GM12864 (cell line): ENCODE measurements at regions not wholly inside any gene's neighbourhood (a gene's known extent, or its start where the extent isn't known, plus 50 kb on each side); places are given as distances from the start of the nearest gene placed in this dataset.

ENCODE experiments used
- DNase-seq: peaks from one replicate; pipeline ENCODE4 v3.0.0-alpha.2; 2011; ENCODE audit warnings: low read depth
- H3K4me3 ChIP-seq: 2 replicates; pipeline ENCODE4 v1.5.1; 2011; ENCODE audit warnings: mild to moderate bottlenecking, low read depth, low read length, control low read depth
- TF ChIP-seq, protein P1 (sequence below): IDR thresholded peaks from 2 replicates; pipeline ENCODE4 v1.5.1; 2011; ENCODE audit warnings: low read depth, mild to moderate bottlenecking, moderate library complexity, low read length, control low read depth, inconsistent platforms; ENCODE audit errors: missing control alignments

DNA sequence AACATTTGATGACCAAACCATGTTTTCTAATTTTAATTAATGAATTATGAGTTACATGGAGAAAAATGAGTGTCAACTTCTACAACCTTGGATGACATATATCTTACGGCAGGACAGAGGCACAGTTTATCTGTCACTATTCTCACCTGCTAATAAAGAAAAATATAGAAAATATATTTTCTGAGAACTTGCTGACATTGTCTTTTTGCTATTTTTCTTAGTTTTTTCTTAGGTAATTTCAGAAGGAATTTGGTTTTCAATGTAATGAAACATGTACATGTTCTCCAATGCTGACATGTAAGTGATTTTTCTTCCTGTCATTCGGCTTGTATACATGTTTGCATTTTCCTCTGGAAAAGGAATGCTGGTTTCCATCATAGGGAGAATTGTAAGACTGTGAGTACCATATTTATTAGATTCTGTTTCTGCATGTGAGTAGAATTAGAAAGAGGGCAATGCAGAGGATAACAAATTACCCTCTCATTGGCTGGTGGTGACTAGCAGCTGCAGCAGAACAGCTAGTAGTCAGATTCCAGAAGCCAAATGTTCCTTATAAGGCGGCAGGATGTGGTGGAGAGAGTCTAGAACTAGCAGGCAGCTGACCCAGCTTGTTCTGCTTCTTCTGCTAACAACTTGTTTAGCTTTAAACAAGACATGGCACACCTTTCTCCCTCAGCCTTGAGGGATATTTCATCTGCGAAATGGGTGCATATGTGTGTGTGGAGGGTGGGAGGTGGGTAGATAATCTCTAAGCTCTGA lies 132.8 kb upstream of the SPACA1 start:
- TF ChIP-seq, protein P1, sequence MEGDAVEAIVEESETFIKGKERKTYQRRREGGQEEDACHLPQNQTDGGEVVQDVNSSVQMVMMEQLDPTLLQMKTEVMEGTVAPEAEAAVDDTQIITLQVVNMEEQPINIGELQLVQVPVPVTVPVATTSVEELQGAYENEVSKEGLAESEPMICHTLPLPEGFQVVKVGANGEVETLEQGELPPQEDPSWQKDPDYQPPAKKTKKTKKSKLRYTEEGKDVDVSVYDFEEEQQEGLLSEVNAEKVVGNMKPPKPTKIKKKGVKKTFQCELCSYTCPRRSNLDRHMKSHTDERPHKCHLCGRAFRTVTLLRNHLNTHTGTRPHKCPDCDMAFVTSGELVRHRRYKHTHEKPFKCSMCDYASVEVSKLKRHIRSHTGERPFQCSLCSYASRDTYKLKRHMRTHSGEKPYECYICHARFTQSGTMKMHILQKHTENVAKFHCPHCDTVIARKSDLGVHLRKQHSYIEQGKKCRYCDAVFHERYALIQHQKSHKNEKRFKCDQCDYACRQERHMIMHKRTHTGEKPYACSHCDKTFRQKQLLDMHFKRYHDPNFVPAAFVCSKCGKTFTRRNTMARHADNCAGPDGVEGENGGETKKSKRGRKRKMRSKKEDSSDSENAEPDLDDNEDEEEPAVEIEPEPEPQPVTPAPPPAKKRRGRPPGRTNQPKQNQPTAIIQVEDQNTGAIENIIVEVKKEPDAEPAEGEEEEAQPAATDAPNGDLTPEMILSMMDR, result no peak
- no peak for DNase-seq
- no peak overlapping the region for H3K4me3 ChIP-seq

- H3K4me3 ChIP-seq, result no peak overlapping the region
- no peak for DNase-seq
- TF ChIP-seq, protein P1, result no peak
Measured at GRCh38 chr6:87913974-87914373, 133.7 kb upstream of the SPACA1 start.

DNA sequence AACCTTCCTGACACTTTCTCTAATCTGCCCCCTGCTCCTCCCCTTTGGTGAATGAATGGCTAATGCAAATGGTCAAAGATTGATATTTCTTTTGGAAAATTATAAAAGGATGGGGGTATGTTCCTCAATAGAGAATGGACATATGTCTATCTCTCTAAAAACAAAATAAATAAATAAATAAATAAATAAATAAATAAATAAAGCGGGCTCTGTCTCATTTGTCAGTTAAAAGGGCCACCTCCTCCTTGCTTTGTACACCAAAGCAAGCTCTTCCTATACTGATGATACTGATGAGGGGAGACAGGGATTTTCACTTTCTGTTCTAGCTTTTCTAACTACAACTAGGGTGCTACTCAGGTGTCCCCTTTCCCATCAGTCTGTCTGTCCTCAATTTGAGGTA lies 135.5 kb upstream of the SPACA1 start:
- DNase-seq, result no peak
- no peak overlapping the region for H3K4me3 ChIP-seq
- TF ChIP-seq, protein P1, result no peak

- TF ChIP-seq, protein P1, result no peak
- no peak for DNase-seq
- H3K4me3 ChIP-seq, result no peak overlapping the region
Measured at GRCh38 chr6:87909849-87910248, 137.8 kb upstream of the SPACA1 start.

DNA sequence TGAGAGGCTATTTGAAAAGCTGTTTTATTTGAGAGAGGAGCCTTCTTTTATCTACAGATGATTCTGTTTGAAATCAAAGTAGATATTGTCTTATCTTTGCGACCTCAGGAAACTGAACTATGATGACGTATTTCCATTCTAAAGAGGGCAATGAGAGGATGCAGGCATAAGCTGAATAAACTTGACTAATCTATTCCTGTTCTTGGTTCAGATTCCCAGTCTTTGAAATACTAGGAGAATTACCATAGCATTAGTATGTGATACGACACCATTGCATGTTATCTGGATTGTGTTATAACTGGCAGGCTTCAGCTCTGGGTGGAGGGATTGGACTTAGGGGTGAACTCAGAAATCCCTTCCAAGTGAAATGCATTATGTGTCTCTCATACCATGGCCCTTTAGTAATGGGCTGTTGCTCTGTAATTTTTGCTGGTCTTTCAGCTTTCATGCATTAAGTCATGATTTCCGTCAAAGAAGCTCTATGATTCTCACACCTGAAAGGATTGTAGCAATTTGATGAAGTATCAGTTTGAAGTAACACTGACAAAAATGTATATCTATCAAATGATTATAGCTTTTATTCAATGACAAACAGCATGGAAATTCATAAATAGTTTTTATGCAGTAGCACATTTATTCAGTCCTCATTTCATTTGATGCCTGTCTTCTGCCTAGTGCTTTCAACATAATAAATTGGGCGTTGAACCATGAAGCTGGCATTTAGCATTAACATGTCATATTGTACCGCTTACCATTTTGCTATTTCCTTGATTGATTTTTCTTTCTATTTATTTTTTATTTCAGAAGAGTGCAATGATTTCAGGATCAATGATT lies 138.4 kb upstream of the SPACA1 start:
- no peak for DNase-seq
- TF ChIP-seq, protein P1, result no peak
- no peak overlapping the region for H3K4me3 ChIP-seq

DNA sequence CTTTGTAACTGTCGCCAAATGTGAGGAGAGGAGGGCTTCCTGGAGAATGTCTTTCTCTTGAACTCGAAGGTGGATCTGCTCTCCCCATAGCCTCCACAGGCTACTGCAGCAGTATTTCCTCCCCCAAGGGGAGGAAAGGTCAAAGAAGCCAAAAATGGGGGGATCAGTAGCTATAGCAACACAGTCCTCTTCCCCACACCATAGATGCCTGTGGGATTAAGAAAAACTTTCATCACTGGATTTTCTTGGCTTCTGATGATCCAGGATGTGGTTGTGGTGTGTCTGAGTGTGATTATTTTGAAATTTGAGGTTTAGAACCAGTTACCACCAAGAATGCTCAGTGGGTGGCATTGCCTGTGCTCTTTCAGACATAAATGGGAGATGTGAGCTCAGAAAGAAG lies 140.1 kb upstream of the SPACA1 start:
- TF ChIP-seq, protein P1, result no peak
- no peak overlapping the region for H3K4me3 ChIP-seq
- no peak for DNase-seq
